ENCODE measurements at regions not wholly inside any gene's neighbourhood (a gene's known extent, or its start where the extent isn't known, plus 50 kb on each side); places are given as distances from the start of the nearest gene placed in this dataset.

DNA sequence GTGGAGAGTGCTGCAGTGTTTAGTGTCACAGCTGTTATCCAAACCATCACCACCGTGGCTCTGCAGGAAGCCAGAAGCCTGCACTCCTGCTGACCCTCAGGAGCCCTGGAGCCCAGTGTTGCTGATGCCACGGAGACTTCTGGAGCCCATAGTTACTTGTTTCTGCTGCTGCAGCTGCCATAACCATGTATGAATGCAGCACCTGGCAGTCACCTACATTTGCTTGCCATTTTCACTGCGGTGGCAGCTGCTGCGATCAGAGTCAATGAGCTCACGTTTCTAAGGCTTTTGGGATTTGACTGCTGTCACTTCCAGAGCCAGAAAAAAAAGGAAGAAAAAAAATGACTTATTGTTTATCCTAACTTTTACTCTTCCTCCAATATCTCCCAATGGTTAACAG, 299.2 kb upstream of the THRB start:
- no peak overlapping the region for H3K9ac ChIP-seq (replicated peaks; ENCODE audit: extremely low read depth, insufficient read depth, low read length)
- ChIA-PET POLR2A (no interaction called here), CTCF (no interaction called here)
- no peaks in the 10 kb centered on the region for H3K27me3 ChIP-seq (ENCODE audit: control insufficient read depth in 2 of 2, insufficient read depth in 2 of 2, low read length in 2 of 2)
- intact Hi-C loops (cut with micrococcal nuclease) (no loop called here), dilution Hi-C loops (cut with MboI; ENCODE audit: extremely low pct_ligation_motif_present, low sequenced_read_pairs) (no loop called here)
- H3K27ac ChIP-seq (ENCODE audit: insufficient read depth, low read depth, low read length), result no peak overlapping the region
- no peaks in the 10 kb centered on the region for H3K9me1 ChIP-seq (replicated peaks; ENCODE audit: control insufficient read depth, extremely low read depth, insufficient read depth, low read length)
- DNase-seq (ENCODE audit: low read depth, low spot score) (no peak), FAIRE-seq (no peak)
- H4K20me1 ChIP-seq (replicated peaks; ENCODE audit: control insufficient read depth, extremely low read depth, insufficient read depth, low read length), result no peaks in the 10 kb centered on the region
- H3K9me3 ChIP-seq (replicated peaks; ENCODE audit: control insufficient read depth, insufficient read depth, low read length), result no peaks in the 10 kb centered on the region
- H3K36me3 ChIP-seq (ENCODE audit: control insufficient read depth in 2 of 2, extremely low read depth in 1 of 2, insufficient read depth in 2 of 2, low read length in 2 of 2), result no peaks in the 10 kb centered on the region
- no peak overlapping the region for H2AFZ ChIP-seq (ENCODE audit: low read depth, low read length)
- TF ChIP-seq MYC (IDR thresholded peaks at IDR 0.05; ENCODE audit: low read depth, low read length), result no peak
- TF ChIP-seq GATA2 (IDR thresholded peaks at IDR 0.05; ENCODE audit: insufficient read depth, insufficient read length, low read depth, low read length), result no peak
- no peak for TF ChIP-seq POLR2A (IDR thresholded peaks at IDR 0.05; ENCODE audit: low read depth, low read length)
- TF ChIP-seq CTCF (IDR thresholded peaks at IDR 0.05; ENCODE audit: extremely low read depth in 1 of 2, insufficient read depth in 1 of 2, low read depth in 1 of 2, low read length in 2 of 2), result no peak
- TF ChIP-seq FOS (IDR thresholded peaks at IDR 0.05; ENCODE audit: borderline replicate concordance, insufficient read depth, low read length), result no peak
- no peak for TF ChIP-seq JUN (IDR thresholded peaks at IDR 0.05; ENCODE audit: borderline replicate concordance, insufficient read depth, insufficient read length, low read depth)
- no peak for TF ChIP-seq POLR2AphosphoS5 (IDR thresholded peaks at IDR 0.05; ENCODE audit: insufficient read depth, low read depth, low read length)
- TF ChIP-seq EZH2 (IDR thresholded peaks at IDR 0.05; ENCODE audit: borderline replicate concordance, low read depth, low read length, severe bottlenecking), result no peak
- TF ChIP-seq, protein P1, sequence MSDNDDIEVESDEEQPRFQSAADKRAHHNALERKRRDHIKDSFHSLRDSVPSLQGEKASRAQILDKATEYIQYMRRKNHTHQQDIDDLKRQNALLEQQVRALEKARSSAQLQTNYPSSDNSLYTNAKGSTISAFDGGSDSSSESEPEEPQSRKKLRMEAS (IDR thresholded peaks at IDR 0.05; ENCODE audit: insufficient read depth, insufficient read length), result no peak
- H3K4me3 ChIP-seq (replicated peaks in 1 of 3; ENCODE audit: insufficient read depth in 1 of 3, low read depth in 1 of 3, low read length in 3 of 3), result no peak overlapping the region
- H3K4me1 ChIP-seq (ENCODE audit: control insufficient read depth, extremely low read depth, insufficient read depth, low read length), result no peaks in the 10 kb centered on the region
- no TSS peak for BruUV-seq (replicated peaks)
- no peak overlapping the region for H3K4me2 ChIP-seq (ENCODE audit: insufficient read depth, low read length)
- no peaks in the 10 kb centered on the region for H3K79me2 ChIP-seq (ENCODE audit: control insufficient read depth, insufficient read depth, low read length)

Data from endothelial cell of umbilical vein (primary cell).